ENCODE measurements at regions not wholly inside any gene's neighbourhood (a gene's known extent, or its start where the extent isn't known, plus 50 kb on each side); places are given as distances from the start of the nearest gene placed in this dataset.

- TF ChIP-seq CTCF (IDR thresholded peaks at IDR 0.05): no peak
- no peak for TF ChIP-seq ZFX (IDR thresholded peaks at IDR 0.05; ENCODE audit: borderline replicate concordance)
These were observed 252.5 kb downstream of the NNT start for GRCh38 chr5:43855452-43855851.

Data from 22Rv1 (cell line).